SK-N-MC (cell line): ENCODE measurements at regions not wholly inside any gene's neighbourhood (a gene's known extent, or its start where the extent isn't known, plus 50 kb on each side); places are given as distances from the start of the nearest gene placed in this dataset.

Source experiments
- EZH2 ChIP-seq: fragments of 200-600 bp; sonication (generic); IDR thresholded peaks from one replicate; pipeline ENCODE4 v1.6.1; 2017; ENCODE audit warnings: antibody characterized with exemption
- FOXP2 ChIP-seq: optimal IDR thresholded peaks from 2 replicates; pipeline ENCODE3; 2011; ENCODE audit warnings: mild to moderate bottlenecking, moderate library complexity; ENCODE audit not compliant: insufficient read depth; ENCODE audit errors: extremely low read length, control extremely low read depth
- POLR2AphosphoS5 ChIP-seq: IDR thresholded peaks from 2 replicates; pipeline ENCODE4 v1.6.1; 2012; ENCODE audit warnings: mild to moderate bottlenecking, low read depth, low read length, borderline replicate concordance

- no peak for TF ChIP-seq EZH2
- TF ChIP-seq POLR2AphosphoS5, result no peak
- TF ChIP-seq FOXP2, result no peak
Measured at GRCh38 chr13:47081246-47081645, 184.4 kb upstream of the HTR2A start.
